IMR-90 (cell line): ENCODE measurements at regions not wholly inside any gene's neighbourhood (a gene's known extent, or its start where the extent isn't known, plus 50 kb on each side); places are given as distances from the start of the nearest gene placed in this dataset.

Experiments used
- ATAC-seq: fragments of 200-7000 bp; cut with Tn5 transposase; 2 replicates; pipeline ENCODE4 v1.9.1; 2020; ENCODE audit warnings: low read depth, mild to moderate bottlenecking, moderate library complexity
- BruUV-seq: library from RNA; stranded (reverse); fragments of 400-500 nt; replicated peaks from 2 replicates; lab custom pipeline; 2021; lab: Mats Ljungman, UMichigan
- CTCF ChIA-PET: fragments of 300-600 bp; formaldehyde crosslinking; extraction: SDS; loops from one replicate; lab custom pipeline; 2021; ENCODE audit warnings: antibody characterized with exemption; lab: Yijun Ruan, JAX
- POLR2A ChIA-PET: fragments of 300-600 bp; sonication (Branson Sonifier 250); formaldehyde crosslinking; loops from one replicate; lab custom pipeline; 2022; ENCODE audit warnings: antibody characterized with exemption; ENCODE audit not compliant: unreplicated experiment; lab: Charles Lee
- DNase-seq: peaks from one replicate; pipeline ENCODE4 v3.0.0; 2013
- H2AFZ ChIP-seq: replicated peaks from 2 replicates; pipeline ENCODE3; 2013; ENCODE audit warnings: low read length, mild to moderate bottlenecking; ENCODE audit not compliant: poor library complexity
- H2AK5ac ChIP-seq: 2 replicates; pipeline ENCODE4 v1.6.1; 2013; ENCODE audit warnings: low read depth, low read length, inconsistent platforms
- H2AK9ac ChIP-seq: replicated peaks from 2 replicates; pipeline ENCODE3; 2013; ENCODE audit warnings: mild to moderate bottlenecking, low read depth, low read length, moderate library complexity; ENCODE audit not compliant: poor library complexity
- H2BK120ac ChIP-seq: 2 replicates; pipeline ENCODE4 v1.6.1; 2013; ENCODE audit warnings: low read depth, low read length, inconsistent platforms
- H2BK15ac ChIP-seq: 3 replicates; pipeline ENCODE4 v1.6.1; 2013; ENCODE audit warnings: low read depth, low read length, inconsistent platforms
- H2BK20ac ChIP-seq: 2 replicates; pipeline ENCODE4 v1.6.1; 2013; ENCODE audit warnings: low read depth, mild to moderate bottlenecking, inconsistent platforms, low read length, moderate library complexity
- H2BK5ac ChIP-seq: 2 replicates; pipeline ENCODE4 v1.6.1; 2013; ENCODE audit warnings: mild to moderate bottlenecking, low read depth, low read length, inconsistent platforms; ENCODE audit not compliant: poor library complexity, severe bottlenecking
- H3K14ac ChIP-seq: replicated peaks from 2 replicates; pipeline ENCODE4 v1.6.1; 2013; ENCODE audit warnings: low read depth, low read length, inconsistent platforms
- H3K18ac ChIP-seq: 2 replicates; pipeline ENCODE4 v1.6.1; 2013; ENCODE audit warnings: low read depth, low read length, control low read depth
- H3K23ac ChIP-seq: 2 replicates; pipeline ENCODE4 v1.6.1; 2013; ENCODE audit warnings: low read depth, low read length, inconsistent platforms
- H3K27ac ChIP-seq: 2 replicates; pipeline ENCODE4 v1.5.1; 2013; ENCODE audit warnings: mild to moderate bottlenecking, control low read depth, low read length; ENCODE audit not compliant: insufficient read depth
- H3K27me3 ChIP-seq: 2 replicates; pipeline ENCODE4 v1.6.1; 2013; ENCODE audit warnings: low read length; ENCODE audit not compliant: control insufficient read depth, insufficient read depth
- H3K36me3 ChIP-seq: 2 replicates; pipeline ENCODE4 v1.6.1; 2013; ENCODE audit warnings: low read length, mixed read lengths; ENCODE audit not compliant: control insufficient read depth, insufficient read depth
- H3K4ac ChIP-seq: 2 replicates; pipeline ENCODE4 v1.6.1; 2013; ENCODE audit warnings: low read depth, low read length, inconsistent platforms
- H3K4me1 ChIP-seq: 2 replicates; pipeline ENCODE4 v1.6.1; 2013; ENCODE audit warnings: low read length, mixed read lengths; ENCODE audit not compliant: control insufficient read depth, insufficient read depth
- H3K4me2 ChIP-seq: 2 replicates; pipeline ENCODE4 v1.6.1; 2013; ENCODE audit warnings: low read depth, mild to moderate bottlenecking, control low read depth, low read length, moderate library complexity
- H3K4me3 ChIP-seq: 2 replicates; pipeline ENCODE4 v1.5.1; 2013; ENCODE audit warnings: low read depth, mild to moderate bottlenecking, control low read depth, low read length, moderate library complexity; ENCODE audit not compliant: insufficient read depth
- H3K56ac ChIP-seq: 2 replicates; pipeline ENCODE4 v1.6.1; 2013; ENCODE audit warnings: low read length, inconsistent platforms; ENCODE audit not compliant: insufficient read depth; ENCODE audit errors: extremely low read depth
- H3K79me1 ChIP-seq, 2 experiments: 2 replicates each; pipeline ENCODE4 v1.6.1; 2013; ENCODE audit warnings: low read length in 2 of 2, inconsistent platforms in 1 of 2, low read depth in 1 of 2
- H3K9ac ChIP-seq: 2 replicates; pipeline ENCODE4 v1.6.1; 2013; ENCODE audit warnings: low read depth, low read length, control low read depth
- H3K9me1 ChIP-seq: 2 replicates; pipeline ENCODE4 v1.6.1; 2013; ENCODE audit warnings: low read length, inconsistent platforms; ENCODE audit not compliant: insufficient read depth
- H3K9me3 ChIP-seq: 2 replicates; pipeline ENCODE4 v1.6.1; 2013; ENCODE audit warnings: low read length; ENCODE audit not compliant: control insufficient read depth, insufficient read depth
- H4K20me1 ChIP-seq: 2 replicates; pipeline ENCODE4 v1.6.1; 2013; ENCODE audit warnings: low read length, inconsistent platforms; ENCODE audit not compliant: insufficient read depth
- H4K5ac ChIP-seq: 2 replicates; pipeline ENCODE4 v1.6.1; 2013; ENCODE audit warnings: mild to moderate bottlenecking, low read depth, low read length, control low read depth
- H4K8ac ChIP-seq, 2 experiments: 2 replicates each; pipeline ENCODE4 v1.6.1; 2013; ENCODE audit warnings: low read depth in 2 of 2, low read length in 2 of 2, control low read depth in 1 of 2, inconsistent platforms in 1 of 2
- H4K91ac ChIP-seq: 2 replicates; pipeline ENCODE4 v1.6.1; 2013; ENCODE audit warnings: low read depth, low read length, inconsistent platforms; ENCODE audit not compliant: insufficient read depth
- BHLHE40 ChIP-seq: fragments of 150-350 bp; IDR thresholded peaks from 2 replicates; pipeline ENCODE4 v1.6.1; 2016; ENCODE audit warnings: mild to moderate bottlenecking, low read depth, low read length
- CEBPB ChIP-seq: IDR thresholded peaks from 2 replicates; pipeline ENCODE4 v1.6.1; 2012; ENCODE audit warnings: low read depth, low read length, improper control_type of control experiment
- CHD1 ChIP-seq: IDR thresholded peaks from 2 replicates; pipeline ENCODE4 v1.6.1; 2012; ENCODE audit warnings: low read depth, low read length, improper control_type of control experiment
- CTCF ChIP-seq: conservative IDR thresholded peaks from 2 replicates; pipeline ENCODE4 v1.5.1; 2012; ENCODE audit warnings: mild to moderate bottlenecking, low read depth, low read length, improper control_type of control experiment
- FOS ChIP-seq: fragments of 150-350 bp; IDR thresholded peaks from 2 replicates; pipeline ENCODE4 v1.6.1; 2016; ENCODE audit warnings: low read depth, low read length
- MAFK ChIP-seq: IDR thresholded peaks from 2 replicates; pipeline ENCODE4 v1.6.1; 2012; ENCODE audit warnings: low read depth, low read length, improper control_type of control experiment
- MAZ ChIP-seq: IDR thresholded peaks from 2 replicates; pipeline ENCODE4 v1.6.1; 2012; ENCODE audit warnings: low read depth, mild to moderate bottlenecking, low read length, improper control_type of control experiment, moderate library complexity, borderline replicate concordance
- MXI1 ChIP-seq: IDR thresholded peaks from 2 replicates; pipeline ENCODE4 v1.6.1; 2012; ENCODE audit warnings: low read depth, mild to moderate bottlenecking, low read length, moderate library complexity, borderline replicate concordance
- NFE2L2 ChIP-seq: fragments of 150-350 bp; IDR thresholded peaks from 2 replicates; pipeline ENCODE4 v1.6.1; 2016; ENCODE audit warnings: low read depth, mild to moderate bottlenecking, low read length
- POLR2A ChIP-seq: IDR thresholded peaks from 2 replicates; pipeline ENCODE4 v1.6.1; 2012; ENCODE audit warnings: mild to moderate bottlenecking, low read depth, low read length
- RAD21 ChIP-seq: IDR thresholded peaks from 2 replicates; pipeline ENCODE4 v1.6.1; 2012; ENCODE audit warnings: low read length, improper control_type of control experiment
- RCOR1 ChIP-seq: IDR thresholded peaks from 2 replicates; pipeline ENCODE4 v1.6.1; 2012; ENCODE audit warnings: mild to moderate bottlenecking, low read length, improper control_type of control experiment; ENCODE audit not compliant: insufficient replicate concordance
- RFX5 ChIP-seq: IDR thresholded peaks from 2 replicates; pipeline ENCODE4 v1.8.0; 2012; ENCODE audit warnings: low read depth, mild to moderate bottlenecking, low read length, moderate library complexity
- SMC3 ChIP-seq: fragments of 150-350 bp; IDR thresholded peaks from 2 replicates; pipeline ENCODE4 v1.6.1; 2016; ENCODE audit warnings: low read depth, mild to moderate bottlenecking, antibody characterized with exemption, low read length, moderate library complexity
- USF2 ChIP-seq: fragments of 150-350 bp; IDR thresholded peaks from 2 replicates; pipeline ENCODE4 v1.6.1; 2017; ENCODE audit warnings: mild to moderate bottlenecking, antibody characterized with exemption, low read length, low read depth
- WGBS, 2 experiments: methylation state at CpG; one replicate each; pipeline versions ENCODE4 v1.1.5 to v1.1.7; 2013; ENCODE audit warnings: missing lambda C conversion rate in 2 of 2; ENCODE audit not compliant: insufficient read length in 1 of 2; ENCODE audit errors: extremely low coverage in 2 of 2; 5-methylcytosine and 5-hydroxymethylcytosine counted together
- dilution Hi-C: fragments of 300-500 bp; cut with HindIII; formaldehyde crosslinking; loops from one replicate; pipeline ENCODE4 v1.14.3; 2018; ENCODE audit warnings: low sequenced_read_pairs; ENCODE audit not compliant: unreplicated experiment
- in situ Hi-C: fragments of 300-500 bp; cut with MboI; formaldehyde crosslinking; loops from 3 replicates; pipeline ENCODE4 v1.14.3; 2019; ENCODE audit warnings: low sequenced_read_pairs, inconsistent platforms, mixed read lengths
- intact Hi-C: fragments of 100-400 bp; cut with micrococcal nuclease; formaldehyde crosslinking; loops from 2 replicates; pipeline ENCODE4 v1.10.0; 2022
- TF ChIP-seq, protein P1 (sequence below): fragments of 150-350 bp; IDR thresholded peaks from 2 replicates; pipeline ENCODE4 v1.6.1; 2016; ENCODE audit warnings: low read depth, mild to moderate bottlenecking, low read length, moderate library complexity, borderline replicate concordance

- Histone ChIP-seq H3K9me3 (no peaks in the 10 kb centered on the region), H2AK9ac (no peak overlapping the region), H3K56ac (no peak overlapping the region), H3K27ac (no peak overlapping the region), H3K23ac (no peak overlapping the region), H4K8ac (no peak overlapping the region), H3K4ac (no peak overlapping the region), H4K91ac (no peak overlapping the region), H2AK5ac (no peak overlapping the region), H2BK20ac (no peak overlapping the region), H3K9ac (no peak overlapping the region), H3K36me3 (no peaks in the 10 kb centered on the region), H3K79me1 (no peaks in the 10 kb centered on the region), H3K9me1 (no peaks in the 10 kb centered on the region), H3K4me1 (no peaks in the 10 kb centered on the region), H2BK120ac (no peak overlapping the region), H2BK5ac (no peak overlapping the region), H4K5ac (no peak overlapping the region), H2AFZ (no peak overlapping the region), H4K20me1 (no peaks in the 10 kb centered on the region), H2BK15ac (no peak overlapping the region), H3K14ac (no peak overlapping the region), H3K4me2 (no peak overlapping the region), H3K18ac (no peak overlapping the region), H3K4me3 (no peak overlapping the region), H3K27me3 (no peaks in the 10 kb centered on the region)
- DNase-seq (no peak), ATAC-seq (no peak)
- intact Hi-C loops: no loop called here
- ChIA-PET CTCF (no interaction called here), POLR2A (no interaction called here)
- TF ChIP-seq SMC3: no peak
- no peak for TF ChIP-seq MAFK
- no peak for TF ChIP-seq MXI1
- TF ChIP-seq POLR2A: no peak
- no peak for TF ChIP-seq CTCF
- no peak for TF ChIP-seq BHLHE40
- TF ChIP-seq MAZ: no peak
- TF ChIP-seq, protein P1, sequence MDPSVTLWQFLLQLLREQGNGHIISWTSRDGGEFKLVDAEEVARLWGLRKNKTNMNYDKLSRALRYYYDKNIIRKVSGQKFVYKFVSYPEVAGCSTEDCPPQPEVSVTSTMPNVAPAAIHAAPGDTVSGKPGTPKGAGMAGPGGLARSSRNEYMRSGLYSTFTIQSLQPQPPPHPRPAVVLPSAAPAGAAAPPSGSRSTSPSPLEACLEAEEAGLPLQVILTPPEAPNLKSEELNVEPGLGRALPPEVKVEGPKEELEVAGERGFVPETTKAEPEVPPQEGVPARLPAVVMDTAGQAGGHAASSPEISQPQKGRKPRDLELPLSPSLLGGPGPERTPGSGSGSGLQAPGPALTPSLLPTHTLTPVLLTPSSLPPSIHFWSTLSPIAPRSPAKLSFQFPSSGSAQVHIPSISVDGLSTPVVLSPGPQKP: no peak
- TF ChIP-seq RCOR1: no peak
- TF ChIP-seq RFX5: no peak
- TF ChIP-seq CHD1: no peak
- no peak for TF ChIP-seq USF2
- no peak for TF ChIP-seq CEBPB
- no peak for TF ChIP-seq NFE2L2
- no peak for TF ChIP-seq FOS
- no peak for TF ChIP-seq RAD21
- in situ Hi-C loops: no loop called here
- no TSS peak for BruUV-seq
- dilution Hi-C loops: no loop called here
- WGBS, 2 experiments: no CpG with 5 or more reads among the region's 1 CpG
Measured at GRCh38 chr5:27406020-27406419, 367.6 kb upstream of the CDH9 start.
